ENCODE measurements at regions not wholly inside any gene's neighbourhood (a gene's known extent, or its start where the extent isn't known, plus 50 kb on each side); places are given as distances from the start of the nearest gene placed in this dataset.

- TF ChIP-seq MAX (IDR thresholded peaks at IDR 0.05; ENCODE audit: low read depth, low read length) (peak; percentile 73), MYC (IDR thresholded peaks at IDR 0.05; ENCODE audit: low read depth, low read length) (peak; percentile 67), CTCF (IDR thresholded peaks at IDR 0.05; ENCODE audit: low read depth, low read length) (no peak), POLR2A (IDR thresholded peaks at IDR 0.05; ENCODE audit: extremely low read depth, insufficient read length) (no peak)
- peak; percentile 77 for DNase-seq (ENCODE audit: low read depth)
- no peak overlapping the region for H3K4me3 ChIP-seq (ENCODE audit: low read depth, low read length)
Measured at GRCh38 chr14:65304963-65305362, 107.6 kb upstream of the FUT8 start.

DNA sequence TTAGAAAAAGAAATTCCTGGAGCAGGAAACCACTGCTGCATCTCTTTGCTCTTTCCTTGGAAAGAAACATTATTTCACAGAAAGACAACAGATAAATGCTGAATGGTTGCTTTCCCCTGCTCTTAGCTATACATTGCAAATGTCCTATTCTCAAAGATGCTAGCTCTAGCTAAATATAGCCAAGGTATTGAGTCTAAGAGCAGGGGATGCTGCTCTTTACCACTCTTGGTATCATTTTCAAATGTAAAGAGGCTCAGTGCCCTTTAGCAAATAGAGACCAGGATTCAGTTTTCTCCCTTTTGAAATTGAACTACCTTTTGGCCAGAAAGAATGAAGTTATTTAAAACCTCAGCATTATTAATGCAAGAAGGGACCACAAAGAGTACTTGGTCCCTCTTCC is 104.0 kb upstream of the FUT8 start:
- H3K4me3 ChIP-seq (ENCODE audit: low read depth, low read length): no peak overlapping the region
- no peak for DNase-seq (ENCODE audit: low read depth)
- TF ChIP-seq POLR2A (IDR thresholded peaks at IDR 0.05; ENCODE audit: extremely low read depth, insufficient read length): no peak
- TF ChIP-seq MYC (IDR thresholded peaks at IDR 0.05; ENCODE audit: low read depth, low read length): no peak
- no peak for TF ChIP-seq MAX (IDR thresholded peaks at IDR 0.05; ENCODE audit: low read depth, low read length)
- no peak for TF ChIP-seq CTCF (IDR thresholded peaks at IDR 0.05; ENCODE audit: low read depth, low read length)

DNA sequence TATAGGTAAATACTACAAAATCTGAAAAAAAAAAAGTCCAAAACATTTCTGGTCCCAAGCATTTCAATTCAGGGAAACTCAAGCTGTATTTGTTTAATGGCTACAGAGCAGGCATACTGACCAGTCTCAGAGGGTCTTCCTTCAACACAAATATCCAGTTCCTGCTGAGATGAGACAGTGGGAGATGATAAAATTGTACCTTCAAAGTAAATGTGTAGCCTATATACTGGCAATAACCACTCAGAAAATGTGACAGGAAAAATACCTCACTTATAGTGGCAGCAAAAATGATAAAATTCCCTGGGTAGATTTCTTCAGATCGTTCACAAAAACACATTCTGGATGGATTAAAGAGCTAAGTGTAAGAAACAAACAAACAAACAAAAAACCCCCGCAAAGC is 102.0 kb upstream of the FUT8 start:
- TF ChIP-seq CTCF (IDR thresholded peaks at IDR 0.05; ENCODE audit: low read depth, low read length): no peak
- no peak for TF ChIP-seq POLR2A (IDR thresholded peaks at IDR 0.05; ENCODE audit: extremely low read depth, insufficient read length)
- no peak for TF ChIP-seq MYC (IDR thresholded peaks at IDR 0.05; ENCODE audit: low read depth, low read length)
- no peak for TF ChIP-seq MAX (IDR thresholded peaks at IDR 0.05; ENCODE audit: low read depth, low read length)
- DNase-seq (ENCODE audit: low read depth): no peak
- H3K4me3 ChIP-seq (ENCODE audit: low read depth, low read length): no peak overlapping the region

DNA sequence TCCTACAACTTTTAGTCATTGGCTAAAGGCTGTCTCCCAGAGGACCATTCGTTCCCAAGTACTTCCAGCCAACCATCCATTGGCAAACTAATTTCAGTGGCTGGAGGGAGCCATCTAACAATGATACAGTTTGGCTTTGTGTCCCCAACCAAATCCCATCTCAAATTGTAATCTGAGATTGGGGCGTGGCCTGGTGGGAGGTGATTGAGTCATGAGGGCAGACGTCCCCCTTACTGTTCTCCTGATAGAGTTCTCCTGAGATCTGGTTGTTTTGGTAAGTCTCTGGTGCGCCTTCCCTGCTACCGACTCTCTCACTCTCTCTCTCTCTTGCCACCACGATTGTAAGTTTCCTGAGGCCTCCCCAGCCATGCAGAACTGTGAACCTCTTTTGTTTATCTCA is 99.7 kb upstream of the FUT8 start:
- no peak for DNase-seq (ENCODE audit: low read depth)
- no peak overlapping the region for H3K4me3 ChIP-seq (ENCODE audit: low read depth, low read length)
- TF ChIP-seq POLR2A (IDR thresholded peaks at IDR 0.05; ENCODE audit: extremely low read depth, insufficient read length) (no peak), CTCF (IDR thresholded peaks at IDR 0.05; ENCODE audit: low read depth, low read length) (no peak), MYC (IDR thresholded peaks at IDR 0.05; ENCODE audit: low read depth, low read length) (no peak), MAX (IDR thresholded peaks at IDR 0.05; ENCODE audit: low read depth, low read length) (no peak)

DNA sequence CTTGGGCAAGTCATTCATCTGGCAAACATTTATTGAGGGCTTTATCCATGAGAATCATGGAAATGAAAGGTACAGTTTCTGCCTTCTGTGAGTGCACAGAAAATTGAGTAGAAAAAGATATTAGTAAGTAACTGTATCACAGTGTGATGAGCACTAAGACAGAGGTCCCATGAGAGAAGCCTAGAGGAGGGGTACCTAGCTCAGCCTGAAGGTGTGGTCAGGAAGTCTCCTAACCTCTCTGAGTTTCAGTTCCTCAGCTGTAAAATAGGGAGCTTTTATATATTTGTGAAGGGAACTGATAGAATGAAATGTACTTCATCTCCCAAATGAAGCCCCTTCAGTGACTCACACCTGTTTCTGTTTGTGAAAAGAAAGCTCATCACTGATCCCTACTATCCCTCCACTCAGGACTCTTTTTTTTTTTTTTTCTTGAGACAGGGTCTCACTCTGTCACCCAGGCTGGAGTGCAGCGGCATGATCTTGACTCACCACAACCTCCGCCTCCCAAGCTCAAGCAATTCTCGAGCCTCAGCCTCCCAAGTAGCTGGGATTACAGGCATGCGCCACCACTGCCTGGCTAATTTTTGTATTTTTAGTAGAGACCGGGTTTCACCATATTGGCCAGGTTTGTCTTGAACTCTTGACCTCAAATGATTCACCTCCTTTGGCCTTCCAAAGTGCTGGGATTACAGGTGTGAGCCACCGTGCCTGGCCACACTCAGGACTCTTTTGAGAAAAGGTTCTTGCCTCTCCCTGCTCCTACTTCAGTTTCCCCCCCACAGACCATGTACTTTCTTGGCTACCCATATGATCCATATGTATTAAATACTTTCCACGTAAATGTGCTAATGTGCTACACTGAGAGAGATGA is 93.7 kb upstream of the FUT8 start:
- TF ChIP-seq CTCF (IDR thresholded peaks at IDR 0.05; ENCODE audit: low read depth, low read length) (no peak), POLR2A (IDR thresholded peaks at IDR 0.05; ENCODE audit: extremely low read depth, insufficient read length) (no peak), MYC (IDR thresholded peaks at IDR 0.05; ENCODE audit: low read depth, low read length) (no peak), MAX (IDR thresholded peaks at IDR 0.05; ENCODE audit: low read depth, low read length) (no peak)
- peak; percentile 43 for DNase-seq (ENCODE audit: low read depth)
- no peak overlapping the region for H3K4me3 ChIP-seq (ENCODE audit: low read depth, low read length)

Measured in NB4 (cell line).